Suprapubic skin (tissue), 3 donors: ENCODE measurements at regions not wholly inside any gene's neighbourhood (a gene's known extent, or its start where the extent isn't known, plus 50 kb on each side); places are given as distances from the start of the nearest gene placed in this dataset.

Source experiments
- POLR2A ChIP-seq, 2 donors: fragments of 450-650 bp; IDR thresholded peaks; one replicate each; pipeline ENCODE4 v1.6.1; 2017; ENCODE audit warnings: antibody characterized with exemption in 2 of 2, mild to moderate bottlenecking in 2 of 2, moderate library complexity in 2 of 2
- TF ChIP-seq, protein P1 (sequence below), 2 donors: fragments of 200-600 bp in 1 of 2; fragments of 450-650 bp in 1 of 2; sonication (generic) in 1 of 2; IDR thresholded peaks; one replicate each; pipeline ENCODE4 v1.5.1; 2016 to 2019; ENCODE audit warnings: antibody characterized with exemption in 2 of 2, mild to moderate bottlenecking in 1 of 2, moderate library complexity in 1 of 2

DNA sequence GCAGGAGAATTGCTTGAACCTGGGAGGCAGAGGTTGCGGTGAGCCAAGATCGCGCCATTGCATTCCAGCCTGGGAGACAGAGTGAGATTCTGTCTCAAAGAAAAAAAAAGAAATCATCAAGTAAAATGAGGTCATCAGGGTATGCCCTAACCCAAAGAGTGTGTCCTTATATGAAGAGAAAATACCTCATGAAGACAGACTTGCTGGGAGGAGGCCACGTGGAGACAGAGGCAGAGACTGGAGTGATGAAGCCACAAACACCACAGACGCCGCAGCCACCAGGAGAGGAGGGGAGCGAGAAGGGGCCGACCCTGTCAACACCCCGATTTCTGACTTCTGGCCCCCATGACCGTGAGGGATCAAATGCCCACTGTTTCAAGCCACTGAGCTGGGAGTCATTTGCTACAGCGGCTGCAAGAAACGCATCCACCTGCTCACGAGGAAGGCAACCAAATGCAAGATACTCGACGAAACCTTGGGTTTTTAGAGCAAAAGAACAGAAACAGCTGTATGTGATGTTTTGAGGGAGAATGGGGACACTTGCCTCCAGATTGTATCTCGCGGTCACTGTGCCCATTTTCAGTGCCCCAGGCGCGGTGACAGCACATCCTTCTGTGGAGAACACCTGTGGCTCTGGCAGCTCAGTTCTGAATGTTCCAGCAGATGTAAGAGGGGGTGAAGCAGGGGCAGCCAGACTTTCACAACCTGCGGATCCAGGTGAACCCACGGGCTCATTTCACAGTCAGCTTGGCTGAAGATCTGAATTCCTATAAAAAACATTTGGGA is 1317.2 kb downstream of the TBC1D22A start:
- TF ChIP-seq, protein P1, sequence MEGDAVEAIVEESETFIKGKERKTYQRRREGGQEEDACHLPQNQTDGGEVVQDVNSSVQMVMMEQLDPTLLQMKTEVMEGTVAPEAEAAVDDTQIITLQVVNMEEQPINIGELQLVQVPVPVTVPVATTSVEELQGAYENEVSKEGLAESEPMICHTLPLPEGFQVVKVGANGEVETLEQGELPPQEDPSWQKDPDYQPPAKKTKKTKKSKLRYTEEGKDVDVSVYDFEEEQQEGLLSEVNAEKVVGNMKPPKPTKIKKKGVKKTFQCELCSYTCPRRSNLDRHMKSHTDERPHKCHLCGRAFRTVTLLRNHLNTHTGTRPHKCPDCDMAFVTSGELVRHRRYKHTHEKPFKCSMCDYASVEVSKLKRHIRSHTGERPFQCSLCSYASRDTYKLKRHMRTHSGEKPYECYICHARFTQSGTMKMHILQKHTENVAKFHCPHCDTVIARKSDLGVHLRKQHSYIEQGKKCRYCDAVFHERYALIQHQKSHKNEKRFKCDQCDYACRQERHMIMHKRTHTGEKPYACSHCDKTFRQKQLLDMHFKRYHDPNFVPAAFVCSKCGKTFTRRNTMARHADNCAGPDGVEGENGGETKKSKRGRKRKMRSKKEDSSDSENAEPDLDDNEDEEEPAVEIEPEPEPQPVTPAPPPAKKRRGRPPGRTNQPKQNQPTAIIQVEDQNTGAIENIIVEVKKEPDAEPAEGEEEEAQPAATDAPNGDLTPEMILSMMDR (IDR thresholded peaks at IDR 0.05), result no peak
- TF ChIP-seq POLR2A (IDR thresholded peaks at IDR 0.05), result no peak
